ENCODE measurements at regions not wholly inside any gene's neighbourhood (a gene's known extent, or its start where the extent isn't known, plus 50 kb on each side); places are given as distances from the start of the nearest gene placed in this dataset.

DNA sequence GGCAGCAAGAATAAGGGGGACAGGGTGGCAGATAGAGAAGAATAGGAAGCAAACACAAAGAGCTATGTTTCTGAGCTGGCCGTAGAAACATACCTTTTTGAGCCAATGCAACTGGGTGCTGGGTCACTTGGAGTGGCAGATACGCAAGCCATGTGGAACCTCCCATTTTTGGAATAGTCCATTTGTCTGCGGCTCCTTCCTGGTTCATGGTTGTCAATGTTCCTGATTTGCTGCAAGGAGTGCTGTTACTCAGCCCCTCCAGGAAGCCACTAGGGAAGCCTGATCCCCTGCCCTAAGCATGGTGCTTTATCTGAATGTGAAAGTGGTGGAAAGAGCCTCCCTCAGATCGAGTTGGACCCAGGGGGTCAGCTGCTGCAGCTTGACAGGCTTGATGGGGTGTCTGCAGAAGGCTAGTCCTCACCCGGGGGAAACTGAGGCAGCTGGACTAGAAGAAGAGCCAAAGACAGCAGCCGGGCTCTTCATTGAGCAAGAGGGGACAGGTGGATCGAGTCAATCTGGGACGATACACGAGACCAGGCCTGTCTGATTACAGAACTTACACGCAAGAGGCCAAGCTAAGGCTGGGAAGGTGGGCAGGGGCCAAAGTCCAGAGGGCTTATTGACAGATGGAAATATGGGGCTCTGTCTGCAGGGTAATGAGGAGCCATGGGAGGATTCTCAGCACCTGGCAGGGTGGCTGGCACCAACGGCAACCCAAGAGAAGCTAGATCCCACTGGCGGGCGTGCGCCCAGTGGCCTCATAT lies 57.4 kb upstream of the CTNNBL1 start:
- DNase-seq (ENCODE audit: low spot score, unreplicated experiment), result no peak
- Mint-ChIP-seq H3K27ac (no peak overlapping the region), H3K4me3 (ENCODE audit: low read depth) (no peak overlapping the region), H3K4me1 (ENCODE audit: low read depth) (peaks cover 7% of the 10 kb centered on the region), H3K9me3 (ENCODE audit: low read depth) (no peaks in the 10 kb centered on the region), H3K36me3 (ENCODE audit: insufficient read depth) (no peaks in the 10 kb centered on the region), H3K27me3 (peaks cover 31% of the 10 kb centered on the region)
- TF ChIP-seq, protein P1, sequence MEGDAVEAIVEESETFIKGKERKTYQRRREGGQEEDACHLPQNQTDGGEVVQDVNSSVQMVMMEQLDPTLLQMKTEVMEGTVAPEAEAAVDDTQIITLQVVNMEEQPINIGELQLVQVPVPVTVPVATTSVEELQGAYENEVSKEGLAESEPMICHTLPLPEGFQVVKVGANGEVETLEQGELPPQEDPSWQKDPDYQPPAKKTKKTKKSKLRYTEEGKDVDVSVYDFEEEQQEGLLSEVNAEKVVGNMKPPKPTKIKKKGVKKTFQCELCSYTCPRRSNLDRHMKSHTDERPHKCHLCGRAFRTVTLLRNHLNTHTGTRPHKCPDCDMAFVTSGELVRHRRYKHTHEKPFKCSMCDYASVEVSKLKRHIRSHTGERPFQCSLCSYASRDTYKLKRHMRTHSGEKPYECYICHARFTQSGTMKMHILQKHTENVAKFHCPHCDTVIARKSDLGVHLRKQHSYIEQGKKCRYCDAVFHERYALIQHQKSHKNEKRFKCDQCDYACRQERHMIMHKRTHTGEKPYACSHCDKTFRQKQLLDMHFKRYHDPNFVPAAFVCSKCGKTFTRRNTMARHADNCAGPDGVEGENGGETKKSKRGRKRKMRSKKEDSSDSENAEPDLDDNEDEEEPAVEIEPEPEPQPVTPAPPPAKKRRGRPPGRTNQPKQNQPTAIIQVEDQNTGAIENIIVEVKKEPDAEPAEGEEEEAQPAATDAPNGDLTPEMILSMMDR (IDR thresholded peaks at IDR 0.05; ENCODE audit: unreplicated experiment), result no peak

DNA sequence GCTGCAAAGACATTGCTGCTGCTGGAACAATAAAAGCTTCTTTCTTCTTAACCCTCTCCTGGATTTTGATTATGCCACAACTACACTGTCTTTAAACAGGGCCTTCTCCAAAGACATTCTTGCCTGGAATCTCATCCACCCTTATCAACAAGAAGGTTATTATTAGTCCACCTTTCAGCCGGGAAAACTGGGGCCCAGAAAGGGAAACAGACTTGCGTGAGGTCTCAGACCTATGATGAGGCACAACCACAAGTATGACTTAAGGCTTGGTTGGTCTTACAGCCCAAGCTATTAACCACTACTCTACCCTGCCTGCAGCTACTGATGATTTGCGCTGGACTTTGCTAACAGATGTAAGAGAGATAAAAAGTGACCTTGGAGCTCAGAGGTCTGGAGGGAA lies 62.8 kb upstream of the CTNNBL1 start:
- peaks cover 51% of the 10 kb centered on the region for H3K27me3 Mint-ChIP-seq
- H3K36me3 Mint-ChIP-seq (ENCODE audit: insufficient read depth), result no peaks in the 10 kb centered on the region
- TF ChIP-seq, protein P1 (IDR thresholded peaks at IDR 0.05; ENCODE audit: unreplicated experiment), result no peak
- H3K27ac Mint-ChIP-seq, result no peak overlapping the region
- no peak overlapping the region for H3K4me3 Mint-ChIP-seq (ENCODE audit: low read depth)
- no peaks in the 10 kb centered on the region for H3K4me1 Mint-ChIP-seq (ENCODE audit: low read depth)
- H3K9me3 Mint-ChIP-seq (ENCODE audit: low read depth), result no peaks in the 10 kb centered on the region
- no peak for DNase-seq (ENCODE audit: low spot score, unreplicated experiment)

DNA sequence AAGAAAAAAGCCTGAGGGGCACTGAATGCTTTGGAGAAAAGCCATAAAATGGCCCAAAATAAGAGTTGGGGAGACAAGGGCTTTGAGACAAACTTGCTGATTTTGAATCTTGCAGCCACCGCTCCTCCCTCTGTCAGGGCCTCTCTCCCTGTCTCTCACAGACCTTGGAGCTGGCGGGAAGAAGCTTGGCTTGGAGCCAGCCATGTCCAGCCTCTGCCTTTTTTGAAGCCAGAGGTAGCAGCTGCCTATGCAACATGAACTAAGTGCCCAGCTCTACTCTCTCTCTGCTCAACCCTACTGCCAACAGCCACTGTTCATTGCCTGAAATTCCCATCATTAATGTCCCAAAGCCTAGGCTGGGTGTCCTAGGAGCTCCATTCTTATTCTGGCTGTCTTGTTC lies 63.7 kb upstream of the CTNNBL1 start:
- Mint-ChIP-seq H3K4me3 (ENCODE audit: low read depth) (no peak overlapping the region), H3K27ac (no peak overlapping the region), H3K27me3 (peaks cover 56% of the 10 kb centered on the region), H3K9me3 (ENCODE audit: low read depth) (no peaks in the 10 kb centered on the region), H3K4me1 (ENCODE audit: low read depth) (no peaks in the 10 kb centered on the region), H3K36me3 (ENCODE audit: insufficient read depth) (no peaks in the 10 kb centered on the region)
- no peak for DNase-seq (ENCODE audit: low spot score, unreplicated experiment)
- TF ChIP-seq, protein P1 (IDR thresholded peaks at IDR 0.05; ENCODE audit: unreplicated experiment), result no peak

DNA sequence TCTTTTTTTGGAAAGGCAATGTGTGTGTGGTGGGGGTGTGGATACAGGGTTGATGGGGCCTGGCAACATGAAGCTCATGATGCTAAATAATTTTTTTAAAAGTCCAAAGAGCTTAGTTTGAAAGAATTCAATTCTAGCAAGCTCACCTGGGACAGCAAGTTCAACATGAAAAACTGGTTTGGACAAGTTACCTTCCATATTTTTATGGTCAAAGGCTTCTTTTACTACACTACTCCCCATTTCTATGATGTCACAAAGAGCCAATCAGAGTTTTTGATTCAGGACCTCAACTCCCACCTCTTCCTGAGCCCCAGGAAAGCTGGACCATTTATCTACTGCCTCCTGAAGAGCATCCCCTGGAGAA lies 66.1 kb upstream of the CTNNBL1 start:
- no peak for DNase-seq (ENCODE audit: low spot score, unreplicated experiment)
- no peaks in the 10 kb centered on the region for H3K36me3 Mint-ChIP-seq (ENCODE audit: insufficient read depth)
- no peak overlapping the region for H3K27ac Mint-ChIP-seq
- no peaks in the 10 kb centered on the region for H3K4me1 Mint-ChIP-seq (ENCODE audit: low read depth)
- no peak overlapping the region for H3K4me3 Mint-ChIP-seq (ENCODE audit: low read depth)
- TF ChIP-seq, protein P1 (IDR thresholded peaks at IDR 0.05; ENCODE audit: unreplicated experiment), result no peak
- no peaks in the 10 kb centered on the region for H3K9me3 Mint-ChIP-seq (ENCODE audit: low read depth)
- H3K27me3 Mint-ChIP-seq, result peaks cover 53% of the 10 kb centered on the region

DNA sequence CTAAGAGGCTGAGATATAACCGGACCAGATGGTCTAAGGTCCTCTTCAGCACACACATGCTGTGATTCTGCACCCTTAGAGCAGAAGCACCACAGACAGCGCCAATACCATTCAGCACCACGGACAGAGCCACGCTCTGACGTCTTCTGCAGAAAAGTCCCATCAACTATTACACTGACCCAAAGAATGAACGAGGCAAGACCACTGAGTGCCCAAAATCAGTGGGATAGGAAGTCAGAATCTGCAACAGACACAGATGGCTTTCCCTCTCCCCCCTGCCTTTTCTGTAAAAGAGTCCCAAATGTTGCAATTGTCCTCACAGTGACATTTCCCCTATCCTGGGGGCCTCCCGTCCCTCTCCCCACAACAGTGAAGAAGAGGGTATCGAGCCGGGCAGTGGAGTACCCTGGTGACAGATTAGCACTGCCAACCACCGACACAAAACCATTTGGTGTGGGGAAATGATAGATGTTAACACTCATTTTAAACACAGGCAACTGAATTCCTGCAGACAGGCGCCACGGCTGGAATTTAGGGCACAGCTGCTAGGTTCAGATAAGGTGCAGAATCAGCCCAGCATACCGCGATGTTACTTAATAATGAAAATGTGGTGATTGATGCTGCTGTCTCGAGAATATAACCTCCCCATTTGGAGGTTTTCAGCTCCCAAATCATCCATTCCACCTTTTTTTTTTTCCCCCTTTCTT lies 66.6 kb upstream of the CTNNBL1 start:
- H3K4me1 Mint-ChIP-seq (ENCODE audit: low read depth), result no peaks in the 10 kb centered on the region
- DNase-seq (ENCODE audit: low spot score, unreplicated experiment), result peak; percentile 68
- no peaks in the 10 kb centered on the region for H3K9me3 Mint-ChIP-seq (ENCODE audit: low read depth)
- H3K27me3 Mint-ChIP-seq, result peaks cover 49% of the 10 kb centered on the region
- TF ChIP-seq, protein P1 (IDR thresholded peaks at IDR 0.05; ENCODE audit: unreplicated experiment), result no peak
- no peak overlapping the region for H3K27ac Mint-ChIP-seq
- no peaks in the 10 kb centered on the region for H3K36me3 Mint-ChIP-seq (ENCODE audit: insufficient read depth)
- H3K4me3 Mint-ChIP-seq (ENCODE audit: low read depth), result no peak overlapping the region
